ENCODE measurements at regions not wholly inside any gene's neighbourhood (a gene's known extent, or its start where the extent isn't known, plus 50 kb on each side); places are given as distances from the start of the nearest gene placed in this dataset.
"Not testable (repeated sequence)": the region's sequence is repeated elsewhere in the genome, so short reads cannot be mapped to it uniquely, and the experiment has no call there.

- DNase-seq (ENCODE audit: low spot score) = no peak
These were observed 138.3 kb downstream of the FOXL1 start for GRCh38 chr16:86716649-86717048.

GRCh38 chr16:86718118-86718517 lies 139.8 kb downstream of the FOXL1 start:
- no peak for DNase-seq (ENCODE audit: low spot score)

- DNase-seq (ENCODE audit: low spot score) = peak; percentile 44
These were observed 144.6 kb downstream of the FOXL1 start for GRCh38 chr16:86722970-86723369.

- DNase-seq (ENCODE audit: low spot score) = no peak
These were observed 145.3 kb downstream of the FOXL1 start for GRCh38 chr16:86723689-86724088.

GRCh38 chr16:86725401-86725800 lies 147.1 kb downstream of the FOXL1 start:
- DNase-seq (ENCODE audit: low spot score) = peak; percentile 11

- DNase-seq (ENCODE audit: low spot score) = no peak
These were observed 148.0 kb downstream of the FOXL1 start for GRCh38 chr16:86726340-86726739.

- no peak for DNase-seq (ENCODE audit: low spot score)
These were observed 148.8 kb downstream of the FOXL1 start for GRCh38 chr16:86727131-86727530.

- no peak for DNase-seq (ENCODE audit: low spot score)
These were observed 149.3 kb downstream of the FOXL1 start for GRCh38 chr16:86727632-86728031.

GRCh38 chr16:86729686-86730085 lies 151.3 kb downstream of the FOXL1 start:
- DNase-seq (ENCODE audit: low spot score) = no peak

- no peak for DNase-seq (ENCODE audit: low spot score)
These were observed 151.7 kb downstream of the FOXL1 start for GRCh38 chr16:86730086-86730485.

- no peak for DNase-seq (ENCODE audit: low spot score)
These were observed 152.2 kb downstream of the FOXL1 start for GRCh38 chr16:86730597-86730996.

GRCh38 chr16:86732621-86733295 lies 154.4 kb downstream of the FOXL1 start:
- DNase-seq (ENCODE audit: low spot score) = no peak

GRCh38 chr16:86733546-86734254 lies 155.4 kb downstream of the FOXL1 start:
- DNase-seq (ENCODE audit: low spot score) = no peak

GRCh38 chr16:86734543-86735460 lies 156.5 kb downstream of the FOXL1 start:
- DNase-seq (ENCODE audit: low spot score) = no peak

- no peak for DNase-seq (ENCODE audit: low spot score)
These were observed 157.4 kb downstream of the FOXL1 start for GRCh38 chr16:86735727-86736126.

- DNase-seq (ENCODE audit: low spot score) = no peak
These were observed 158.2 kb downstream of the FOXL1 start for GRCh38 chr16:86736502-86736901.

GRCh38 chr16:86737083-86737482 lies 158.7 kb downstream of the FOXL1 start:
- DNase-seq (ENCODE audit: low spot score) = no peak

GRCh38 chr16:86738322-86738721 lies 160.0 kb downstream of the FOXL1 start:
- not testable (repeated sequence) for DNase-seq (ENCODE audit: low spot score)

GRCh38 chr16:86739178-86739577 lies 160.8 kb downstream of the FOXL1 start:
- DNase-seq (ENCODE audit: low spot score) = no peak

GRCh38 chr16:86739808-86740207 lies 161.5 kb downstream of the FOXL1 start:
- DNase-seq (ENCODE audit: low spot score) = no peak

GRCh38 chr16:86740298-86740697 lies 161.9 kb downstream of the FOXL1 start:
- DNase-seq (ENCODE audit: low spot score) = no peak

GRCh38 chr16:86740906-86741799 lies 162.8 kb downstream of the FOXL1 start:
- peak; percentile 47 for DNase-seq (ENCODE audit: low spot score)
